ENCODE measurements at regions not wholly inside any gene's neighbourhood (a gene's known extent, or its start where the extent isn't known, plus 50 kb on each side); places are given as distances from the start of the nearest gene placed in this dataset.

DNA sequence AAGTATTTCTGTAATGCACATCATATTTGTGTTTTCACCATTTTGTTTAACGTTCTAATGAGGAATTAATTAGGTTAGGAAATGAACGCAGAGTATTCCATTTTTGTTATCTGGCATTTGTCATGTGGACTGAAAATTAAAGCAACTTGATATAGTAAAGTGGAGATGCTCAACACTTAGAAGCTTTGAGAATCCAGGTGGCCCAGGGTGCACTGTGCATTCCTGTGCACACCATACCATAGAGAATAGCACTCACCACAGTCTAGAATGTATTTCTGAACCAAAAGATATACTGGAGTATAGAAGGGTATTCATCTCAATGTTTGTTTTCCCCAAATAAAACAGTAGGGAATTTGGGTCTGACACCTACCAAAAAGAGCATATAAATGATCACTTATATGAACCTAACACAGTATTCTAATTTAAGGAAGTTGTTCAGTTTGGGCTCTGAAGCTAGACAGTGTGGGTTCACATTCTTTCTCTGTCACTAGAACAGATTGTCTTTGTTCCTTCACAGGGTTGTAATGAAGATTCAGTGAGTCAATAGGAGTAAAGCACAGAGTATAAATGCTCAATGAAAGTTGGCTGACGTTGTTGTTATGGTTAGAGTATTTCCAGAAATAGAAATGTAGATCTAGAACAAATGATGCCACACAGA lies 125.6 kb upstream of the DMRT1 start:
- Histone ChIP-seq H3K4me2 (ENCODE audit: insufficient read depth, low read length, poor library complexity, severe bottlenecking) (no peak overlapping the region), H3K4me1 (ENCODE audit: control insufficient read depth in 2 of 2, insufficient read depth in 1 of 2, low read depth in 1 of 2, low read length in 2 of 2) (peaks cover 0 to 4% of the 10 kb centered on the region in 2 donors), H2BK15ac (ENCODE audit: low read length) (no peak overlapping the region), H3K4ac (ENCODE audit: low read length) (no peak overlapping the region), H3K9ac (ENCODE audit: low read depth, low read length, poor library complexity) (no peak overlapping the region), H4K91ac (ENCODE audit: low read depth, low read length, poor library complexity) (no peak overlapping the region), H2BK12ac (ENCODE audit: low read length) (no peak overlapping the region), H4K8ac (ENCODE audit: low read depth, low read length) (no peak overlapping the region), H2AFZ (ENCODE audit: low read length) (no peak overlapping the region), H3K36me3 (replicated peaks in 1 of 2; ENCODE audit: control insufficient read depth in 2 of 2, insufficient read depth in 2 of 2, low read length in 2 of 2) (peaks cover 14 to 25% of the 10 kb centered on the region in 2 donors), H3K9me3 (replicated peaks in 1 of 2; ENCODE audit: control insufficient read depth in 2 of 2, insufficient read depth in 1 of 2, low read depth in 1 of 2, low read length in 2 of 2) (no peaks in the 10 kb centered on the region), H3K79me1 (ENCODE audit: low read depth, low read length) (no peaks in the 10 kb centered on the region), H2BK120ac (ENCODE audit: low read depth, low read length) (no peak overlapping the region), H3K18ac (ENCODE audit: low read length) (no peak overlapping the region), H2AK5ac (ENCODE audit: low read depth, low read length) (no peak overlapping the region), H3K14ac (ENCODE audit: low read length) (no peak overlapping the region), H3K27ac (replicated peaks; ENCODE audit: low read length) (no peak overlapping the region), H2BK5ac (ENCODE audit: low read length) (no peak overlapping the region), H3K27me3 (ENCODE audit: control insufficient read depth in 3 of 3, insufficient read depth in 3 of 3, low read depth in 1 of 3, low read length in 3 of 3) (no peaks in the 10 kb centered on the region), H3K4me3 (ENCODE audit: low read length in 2 of 2) (no peak overlapping the region), H3K23ac (ENCODE audit: low read depth, low read length, poor library complexity) (no peak overlapping the region)
- no peak for DNase-seq (ENCODE audit: low spot score)
- no CpG with 5 or more reads among the region's 3 CpGs for WGBS, 2 donors (ENCODE audit: extremely low coverage in 2 of 2, insufficient read length in 2 of 2, insufficient replicate concordance in 1 of 2)

GRCh38 chr9:717722-718121 lies 123.8 kb upstream of the DMRT1 start:
- Histone ChIP-seq H2BK12ac (ENCODE audit: low read length) (no peak overlapping the region), H3K27me3 (ENCODE audit: control insufficient read depth in 3 of 3, insufficient read depth in 3 of 3, low read depth in 1 of 3, low read length in 3 of 3) (no peaks in the 10 kb centered on the region), H3K9me3 (replicated peaks in 1 of 2; ENCODE audit: control insufficient read depth in 2 of 2, insufficient read depth in 1 of 2, low read depth in 1 of 2, low read length in 2 of 2) (no peaks in the 10 kb centered on the region), H2AK5ac (ENCODE audit: low read depth, low read length) (no peak overlapping the region), H3K18ac (ENCODE audit: low read length) (no peak overlapping the region), H3K23ac (ENCODE audit: low read depth, low read length, poor library complexity) (no peak overlapping the region), H3K9ac (ENCODE audit: low read depth, low read length, poor library complexity) (no peak overlapping the region), H2BK120ac (ENCODE audit: low read depth, low read length) (no peak overlapping the region), H3K36me3 (replicated peaks in 1 of 2; ENCODE audit: control insufficient read depth in 2 of 2, insufficient read depth in 2 of 2, low read length in 2 of 2) (peaks cover 2 to 7% of the 10 kb centered on the region in 2 donors), H3K14ac (ENCODE audit: low read length) (no peak overlapping the region), H2BK5ac (ENCODE audit: low read length) (no peak overlapping the region), H3K4me1 (ENCODE audit: control insufficient read depth in 2 of 2, insufficient read depth in 1 of 2, low read depth in 1 of 2, low read length in 2 of 2) (peaks cover 0 to 4% of the 10 kb centered on the region in 2 donors), H3K79me1 (ENCODE audit: low read depth, low read length) (no peaks in the 10 kb centered on the region), H3K27ac (replicated peaks; ENCODE audit: low read length) (no peak overlapping the region), H3K4me2 (ENCODE audit: insufficient read depth, low read length, poor library complexity, severe bottlenecking) (no peak overlapping the region), H3K4ac (ENCODE audit: low read length) (no peak overlapping the region), H2AFZ (ENCODE audit: low read length) (no peak overlapping the region), H3K4me3 (ENCODE audit: low read length in 2 of 2) (no peak overlapping the region), H4K91ac (ENCODE audit: low read depth, low read length, poor library complexity) (no peak overlapping the region), H2BK15ac (ENCODE audit: low read length) (no peak overlapping the region), H4K8ac (ENCODE audit: low read depth, low read length) (no peak overlapping the region)
- WGBS, 2 donors (ENCODE audit: extremely low coverage in 2 of 2, insufficient read length in 2 of 2, insufficient replicate concordance in 1 of 2): no CpG with 5 or more reads among the region's 5 CpGs
- DNase-seq (ENCODE audit: low spot score): no peak

GRCh38 chr9:720239-720881 lies 121.1 kb upstream of the DMRT1 start:
- H4K8ac ChIP-seq (ENCODE audit: low read depth, low read length): no peak overlapping the region
- no peak for DNase-seq (ENCODE audit: low spot score)

GRCh38 chr9:722388-722980 lies 119.0 kb upstream of the DMRT1 start:
- Histone ChIP-seq H3K9ac (ENCODE audit: low read depth, low read length, poor library complexity) (no peak overlapping the region), H3K14ac (ENCODE audit: low read length) (no peak overlapping the region), H4K8ac (ENCODE audit: low read depth, low read length) (no peak overlapping the region), H3K79me1 (ENCODE audit: low read depth, low read length) (no peaks in the 10 kb centered on the region), H3K4ac (ENCODE audit: low read length) (no peak overlapping the region), H3K4me2 (ENCODE audit: insufficient read depth, low read length, poor library complexity, severe bottlenecking) (no peak overlapping the region), H3K4me1 (ENCODE audit: control insufficient read depth in 2 of 2, insufficient read depth in 1 of 2, low read depth in 1 of 2, low read length in 2 of 2) (peaks cover 0 to 6% of the 10 kb centered on the region in 2 donors), H2BK5ac (ENCODE audit: low read length) (no peak overlapping the region), H3K36me3 (replicated peaks in 1 of 2; ENCODE audit: control insufficient read depth in 2 of 2, insufficient read depth in 2 of 2, low read length in 2 of 2) (no peaks in the 10 kb centered on the region), H2BK12ac (ENCODE audit: low read length) (no peak overlapping the region), H2BK15ac (ENCODE audit: low read length) (no peak overlapping the region), H3K9me3 (replicated peaks in 1 of 2; ENCODE audit: control insufficient read depth in 2 of 2, insufficient read depth in 1 of 2, low read depth in 1 of 2, low read length in 2 of 2) (no peaks in the 10 kb centered on the region), H2AFZ (ENCODE audit: low read length) (no peak overlapping the region), H3K4me3 (ENCODE audit: low read length in 2 of 2) (no peak overlapping the region), H3K27me3 (ENCODE audit: control insufficient read depth in 3 of 3, insufficient read depth in 3 of 3, low read depth in 1 of 3, low read length in 3 of 3) (no peaks in the 10 kb centered on the region), H3K23ac (ENCODE audit: low read depth, low read length, poor library complexity) (no peak overlapping the region), H2AK5ac (ENCODE audit: low read depth, low read length) (no peak overlapping the region), H2BK120ac (ENCODE audit: low read depth, low read length) (no peak overlapping the region), H4K91ac (ENCODE audit: low read depth, low read length, poor library complexity) (no peak overlapping the region), H3K27ac (replicated peaks; ENCODE audit: low read length) (no peak overlapping the region), H3K18ac (ENCODE audit: low read length) (no peak overlapping the region)
- no peak for DNase-seq (ENCODE audit: low spot score)
- no CpG with 5 or more reads among the region's 7 CpGs for WGBS, 2 donors (ENCODE audit: extremely low coverage in 2 of 2, insufficient read length in 2 of 2, insufficient replicate concordance in 1 of 2)

More at GRCh38 chr9:720239-720881, 121.1 kb upstream of the DMRT1 start:
- Histone ChIP-seq H3K14ac (ENCODE audit: low read length) (no peak overlapping the region), H3K4me1 (ENCODE audit: control insufficient read depth in 2 of 2, insufficient read depth in 1 of 2, low read depth in 1 of 2, low read length in 2 of 2) (peaks cover 0 to 4% of the 10 kb centered on the region in 2 donors), H2BK120ac (ENCODE audit: low read depth, low read length) (no peak overlapping the region), H3K4me2 (ENCODE audit: insufficient read depth, low read length, poor library complexity, severe bottlenecking) (no peak overlapping the region), H3K27me3 (ENCODE audit: control insufficient read depth in 3 of 3, insufficient read depth in 3 of 3, low read depth in 1 of 3, low read length in 3 of 3) (no peaks in the 10 kb centered on the region), H3K9ac (ENCODE audit: low read depth, low read length, poor library complexity) (no peak overlapping the region), H2AK5ac (ENCODE audit: low read depth, low read length) (no peak overlapping the region), H3K9me3 (replicated peaks in 1 of 2; ENCODE audit: control insufficient read depth in 2 of 2, insufficient read depth in 1 of 2, low read depth in 1 of 2, low read length in 2 of 2) (no peaks in the 10 kb centered on the region), H3K4me3 (ENCODE audit: low read length in 2 of 2) (no peak overlapping the region), H2AFZ (ENCODE audit: low read length) (no peak overlapping the region), H2BK15ac (ENCODE audit: low read length) (no peak overlapping the region), H3K79me1 (ENCODE audit: low read depth, low read length) (no peaks in the 10 kb centered on the region), H3K23ac (ENCODE audit: low read depth, low read length, poor library complexity) (no peak overlapping the region), H3K4ac (ENCODE audit: low read length) (no peak overlapping the region), H4K91ac (ENCODE audit: low read depth, low read length, poor library complexity) (no peak overlapping the region), H3K27ac (replicated peaks; ENCODE audit: low read length) (no peak overlapping the region), H2BK12ac (ENCODE audit: low read length) (no peak overlapping the region), H2BK5ac (ENCODE audit: low read length) (no peak overlapping the region), H3K18ac (ENCODE audit: low read length) (no peak overlapping the region), H3K36me3 (replicated peaks in 1 of 2; ENCODE audit: control insufficient read depth in 2 of 2, insufficient read depth in 2 of 2, low read length in 2 of 2) (no peaks in the 10 kb centered on the region)
- WGBS, 2 donors (ENCODE audit: extremely low coverage in 2 of 2, insufficient read length in 2 of 2, insufficient replicate concordance in 1 of 2): no CpG with 5 or more reads among the region's 5 CpGs

All from neuronal stem cell (in vitro differentiated cells).